GM23338 (cell line): ENCODE measurements at regions not wholly inside any gene's neighbourhood (a gene's known extent, or its start where the extent isn't known, plus 50 kb on each side); places are given as distances from the start of the nearest gene placed in this dataset.

ENCODE experiments used
- ATAC-seq: fragments of 200-7000 bp; cut with Tn5 transposase; 3 replicates; pipeline ENCODE4 v1.9.1; 2020
- DNase-seq: peaks from one replicate; pipeline ENCODE4 v3.0.0-alpha.2; 2015; ENCODE audit warnings: low spot score
- H2AFZ ChIP-seq: fragments of 200-600 bp; sonication (generic); 2 replicates; pipeline ENCODE4 v1.8.0; 2016; ENCODE audit warnings: antibody characterized with exemption, mild to moderate bottlenecking, moderate library complexity
- H3F3A ChIP-seq: fragments of 200-600 bp; sonication (generic); replicated peaks from 2 replicates; pipeline ENCODE4 v1.8.0; 2017; ENCODE audit warnings: antibody characterized with exemption, mixed run types, low read depth
- H3K27ac ChIP-seq: fragments of 200-600 bp; sonication (generic); 2 replicates; pipeline ENCODE4 v1.6.1; 2016; ENCODE audit warnings: low read depth
- H3K27me3 ChIP-seq: fragments of 200-600 bp; sonication (generic); 2 replicates; pipeline ENCODE4 v1.8.0; 2016; ENCODE audit warnings: mild to moderate bottlenecking, mixed run types, moderate library complexity; ENCODE audit not compliant: insufficient read depth
- H3K36me3 ChIP-seq: fragments of 200-600 bp; sonication (generic); 2 replicates; pipeline ENCODE4 v1.8.0; 2016; ENCODE audit warnings: mild to moderate bottlenecking; ENCODE audit not compliant: insufficient read depth
- H3K4me1 ChIP-seq: fragments of 200-600 bp; sonication (generic); 2 replicates; pipeline ENCODE4 v1.8.0; 2016; ENCODE audit warnings: mild to moderate bottlenecking, moderate library complexity; ENCODE audit not compliant: insufficient read depth
- H3K4me2 ChIP-seq: fragments of 200-600 bp; sonication (generic); 2 replicates; pipeline ENCODE4 v1.7.1; 2017; ENCODE audit warnings: mixed run types
- H3K4me3 ChIP-seq: fragments of 200-600 bp; sonication (generic); 2 replicates; pipeline ENCODE4 v1.6.1; 2016; ENCODE audit warnings: mixed run types
- H3K79me2 ChIP-seq: fragments of 200-600 bp; sonication (generic); replicated peaks from 2 replicates; pipeline ENCODE4 v1.8.0; 2017; ENCODE audit warnings: mild to moderate bottlenecking; ENCODE audit not compliant: insufficient read depth
- H3K9me2 ChIP-seq: fragments of 200-600 bp; sonication (generic); 2 replicates; pipeline ENCODE4 v1.8.0; 2017; ENCODE audit not compliant: insufficient read depth
- H4K20me1 ChIP-seq: fragments of 200-600 bp; sonication (generic); replicated peaks from 2 replicates; pipeline ENCODE4 v1.8.0; 2017; ENCODE audit warnings: mild to moderate bottlenecking; ENCODE audit not compliant: insufficient read depth
- H3K27ac Mint-ChIP-seq: 2 replicates; pipeline ENCODE4 v1.8.0; 2020; ENCODE audit warnings: inconsistent platforms, mild to moderate bottlenecking, moderate library complexity, mixed read lengths
- H3K27me3 Mint-ChIP-seq: 3 replicates; pipeline ENCODE4 v1.8.0; 2022; ENCODE audit warnings: low read depth, mild to moderate bottlenecking, moderate library complexity, mixed read lengths, inconsistent platforms; ENCODE audit not compliant: insufficient read depth, poor library complexity
- H3K36me3 Mint-ChIP-seq: 3 replicates; pipeline ENCODE4 v1.8.0; 2021; ENCODE audit warnings: low read depth, mild to moderate bottlenecking, inconsistent platforms, moderate library complexity, mixed read lengths
- H3K4me1 Mint-ChIP-seq: 3 replicates; pipeline ENCODE4 v1.8.0; 2020; ENCODE audit warnings: mild to moderate bottlenecking, inconsistent platforms, mixed read lengths
- H3K4me3 Mint-ChIP-seq: 3 replicates; pipeline ENCODE4 v1.8.0; 2021; ENCODE audit warnings: moderate library complexity, mild to moderate bottlenecking, inconsistent platforms, mixed read lengths
- H3K9me3 Mint-ChIP-seq: 3 replicates; pipeline ENCODE4 v1.8.0; 2020; ENCODE audit warnings: moderate library complexity, mild to moderate bottlenecking, inconsistent platforms, mixed read lengths
- CREB1 ChIP-seq: fragments of 250-450 bp; sonication (Bioruptor Pico); IDR thresholded peaks from 2 replicates; pipeline ENCODE4 v1.5.0; 2020; ENCODE audit warnings: low read depth, mild to moderate bottlenecking, moderate library complexity
- CTCF ChIP-seq, 2 experiments: fragments of 200-600 bp in 1 of 2; sonication (generic) in 1 of 2; conservative IDR thresholded peaks; 2 replicates each; pipeline versions ENCODE4 v1.5.1 to v1.6.1; 2016 to 2017; ENCODE audit warnings: antibody characterized with exemption in 2 of 2, low read depth in 2 of 2, mild to moderate bottlenecking in 2 of 2, moderate library complexity in 1 of 2
- ETS1 ChIP-seq: IDR thresholded peaks from 2 replicates; pipeline ENCODE4 v1.6.1; 2016; ENCODE audit warnings: antibody characterized with exemption
- EZH2 ChIP-seq: fragments of 200-600 bp; sonication (generic); IDR thresholded peaks from one replicate; pipeline ENCODE4 v1.8.0; 2017; ENCODE audit warnings: antibody characterized with exemption, mild to moderate bottlenecking, low read depth; ENCODE audit not compliant: unreplicated experiment
- EZH2phosphoT487 ChIP-seq: fragments of 200-600 bp; sonication (generic); IDR thresholded peaks from one replicate; pipeline ENCODE4 v1.8.1; 2018; ENCODE audit warnings: antibody characterized with exemption; ENCODE audit not compliant: unreplicated experiment
- JUNB ChIP-seq: IDR thresholded peaks from one replicate; pipeline ENCODE4 v1.6.1; 2016; ENCODE audit warnings: antibody characterized with exemption; ENCODE audit not compliant: unreplicated experiment
- NANOG ChIP-seq: IDR thresholded peaks from 2 replicates; pipeline ENCODE4 v1.6.1; 2016; ENCODE audit warnings: antibody characterized with exemption, borderline replicate concordance
- POLR2AphosphoS5 ChIP-seq: IDR thresholded peaks from 2 replicates; pipeline ENCODE4 v1.6.1; 2016; ENCODE audit warnings: antibody characterized with exemption, low read depth
- REST ChIP-seq: IDR thresholded peaks from one replicate; pipeline ENCODE4 v1.6.1; 2018; ENCODE audit warnings: antibody characterized with exemption; ENCODE audit not compliant: unreplicated experiment
- STAT1 ChIP-seq: IDR thresholded peaks from one replicate; pipeline ENCODE4 v1.6.1; 2016; ENCODE audit warnings: antibody characterized with exemption; ENCODE audit not compliant: unreplicated experiment
- ZNF114 ChIP-seq: fragments of 250-450 bp; sonication (Bioruptor Pico); IDR thresholded peaks from 2 replicates; pipeline ENCODE4 v1.5.0; 2020; ENCODE audit warnings: mild to moderate bottlenecking, moderate library complexity
- ZNF331 ChIP-seq: fragments of 250-450 bp; sonication (Bioruptor Pico); IDR thresholded peaks from 2 replicates; pipeline ENCODE4 v1.5.0; 2020; ENCODE audit warnings: low read depth, mild to moderate bottlenecking, moderate library complexity
- ZNF462 ChIP-seq: fragments of 250-450 bp; sonication (Bioruptor Pico); IDR thresholded peaks from 2 replicates; pipeline ENCODE4 v1.5.0; 2020; ENCODE audit warnings: mild to moderate bottlenecking, moderate library complexity

GRCh38 chr3:124235446-124235845, 243.5 kb upstream of the ROPN1 start:
- ATAC-seq: no peak

More at GRCh38 chr3:124235446-124235845, 243.5 kb upstream of the ROPN1 start:
- H3K4me3 ChIP-seq: no peak overlapping the region
- no peak for TF ChIP-seq ETS1
- TF ChIP-seq JUNB: no peak
- no peak for TF ChIP-seq ZNF462 (CRISPR knock-in tag)
- no peak for TF ChIP-seq NANOG
- no peak for TF ChIP-seq ZNF331 (CRISPR knock-in tag)
- no peak for TF ChIP-seq CTCF (conservative IDR thresholded peaks at IDR 0.05; ENCODE audit: low read depth in 2 of 2)
- TF ChIP-seq STAT1: no peak
- TF ChIP-seq EZH2: no peak
- no peak for TF ChIP-seq REST
- no peak for TF ChIP-seq CREB1
- TF ChIP-seq EZH2phosphoT487: no peak
- no peak for TF ChIP-seq ZNF114 (CRISPR knock-in tag)
- no peak for TF ChIP-seq POLR2AphosphoS5
- H2AFZ ChIP-seq: no peak overlapping the region
- Mint-ChIP-seq H3K36me3 (no peaks in the 10 kb centered on the region), H3K4me3 (no peak overlapping the region), H3K27ac (no peak overlapping the region), H3K27me3 (peaks cover 3% of the 10 kb centered on the region), H3K4me1 (peaks cover 7% of the 10 kb centered on the region), H3K9me3 (no peaks in the 10 kb centered on the region)
- H3K4me1 ChIP-seq: peaks cover 6% of the 10 kb centered on the region; the same call in 1 of the 2 replicates
- no peak overlapping the region for H3K27ac ChIP-seq
- H3K36me3 ChIP-seq: no peaks in the 10 kb centered on the region
- no peak overlapping the region for H3K4me2 ChIP-seq
- peaks cover 18% of the 10 kb centered on the region for H3K9me2 ChIP-seq
- H3K79me2 ChIP-seq: no peaks in the 10 kb centered on the region
- no peaks in the 10 kb centered on the region for H3K27me3 ChIP-seq
- H3F3A ChIP-seq: no peaks in the 10 kb centered on the region
- DNase-seq: no peak
- no peaks in the 10 kb centered on the region for H4K20me1 ChIP-seq
